Eye (tissue), 1 donor: ENCODE measurements at regions not wholly inside any gene's neighbourhood (a gene's known extent, or its start where the extent isn't known, plus 50 kb on each side); places are given as distances from the start of the nearest gene placed in this dataset.
"Not testable (repeated sequence)": the region's sequence is repeated elsewhere in the genome, so short reads cannot be mapped to it uniquely, and the experiment has no call there.

Experiments used
- DNase-seq: peaks from one replicate; pipeline ENCODE4 v3.0.0-alpha.2; 2015

GRCh38 chr9:88280816-88281382, 107.3 kb upstream of the SPIN1 start:
- DNase-seq: peak; percentile 55

DNA sequence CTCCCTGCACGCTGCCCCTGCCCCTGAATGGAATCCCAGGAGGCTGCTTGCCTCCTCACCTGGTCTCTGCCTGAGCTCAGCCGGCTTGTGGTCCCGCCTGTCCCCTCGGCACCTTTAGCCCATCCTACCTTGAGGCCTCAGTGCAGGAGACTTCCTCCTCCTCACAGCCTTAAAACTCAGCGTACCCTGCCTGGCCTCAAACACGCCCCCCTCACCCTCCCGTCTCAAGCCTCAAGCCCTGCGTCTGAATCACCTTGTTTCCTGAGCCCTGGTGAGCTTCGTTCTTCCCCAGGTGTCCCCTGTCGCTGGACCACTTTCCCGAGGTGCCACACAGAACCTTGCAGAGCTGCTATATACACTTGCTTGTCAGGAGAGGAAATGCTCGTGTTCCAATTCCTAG, 110.2 kb upstream of the SPIN1 start:
- DNase-seq: no peak

- no peak for DNase-seq
Measured at GRCh38 chr9:88274078-88274477, 114.2 kb upstream of the SPIN1 start.

DNA sequence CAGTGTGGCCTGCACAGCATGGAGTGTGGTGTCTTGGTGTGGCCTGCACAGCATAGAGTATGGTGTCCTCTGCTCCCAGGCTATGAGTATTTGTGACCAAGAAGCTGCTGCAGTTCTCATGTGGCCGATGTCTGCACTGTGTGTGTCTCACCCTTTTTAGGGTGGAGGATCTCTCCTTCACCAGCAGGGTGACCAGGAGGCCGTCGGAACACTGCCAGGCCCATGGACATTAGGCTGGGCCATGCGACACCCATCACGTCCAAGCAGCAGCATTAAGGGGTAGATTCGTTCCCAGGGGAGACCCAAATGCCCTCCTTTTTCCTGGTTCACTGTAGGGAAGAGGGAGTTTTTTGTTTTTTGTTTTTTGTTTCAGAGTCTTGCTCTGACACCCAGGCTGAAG, 115.3 kb upstream of the SPIN1 start:
- DNase-seq: no peak

- DNase-seq: no peak
Measured at GRCh38 chr9:88270413-88270812, 117.8 kb upstream of the SPIN1 start.

DNA sequence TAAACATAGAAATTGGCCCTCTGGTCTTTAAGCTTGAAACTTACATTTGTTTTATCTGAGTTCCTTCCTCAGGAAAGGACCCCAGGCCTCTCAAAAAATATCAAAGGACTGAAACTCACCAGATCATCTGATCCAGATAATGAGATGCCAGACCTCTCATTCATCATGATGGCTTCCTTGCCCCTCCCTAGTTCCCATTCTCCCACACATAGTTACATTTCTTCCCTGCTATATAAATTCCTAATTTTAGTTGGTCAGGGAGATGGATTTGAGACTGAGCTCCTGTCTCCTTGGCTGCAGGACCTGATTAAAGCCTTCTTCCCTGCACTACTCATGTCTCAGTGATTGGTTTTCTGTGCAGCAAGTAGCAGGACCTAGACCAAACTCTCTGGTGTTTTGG, 119.4 kb upstream of the SPIN1 start:
- DNase-seq: no peak

DNA sequence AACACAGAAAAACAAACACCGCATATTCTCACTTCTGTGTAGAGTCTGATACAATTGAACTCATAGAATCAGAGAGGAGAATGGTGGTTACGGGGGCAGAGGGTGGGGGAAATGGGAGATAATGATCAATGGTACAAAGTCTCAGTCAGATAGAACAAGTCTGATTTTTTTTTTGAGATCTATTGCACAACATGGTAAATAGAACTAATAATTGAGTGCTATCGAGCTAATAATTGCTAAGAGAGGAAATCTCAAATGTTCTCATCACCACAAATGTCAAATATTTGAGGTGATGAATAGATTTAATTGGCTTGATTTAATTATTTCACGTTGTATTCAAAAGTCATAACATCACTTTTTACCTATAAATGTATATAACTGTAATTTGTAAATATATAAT, 121.0 kb upstream of the SPIN1 start:
- no peak for DNase-seq

GRCh38 chr9:88266416-88266815, 121.8 kb upstream of the SPIN1 start:
- no peak for DNase-seq

GRCh38 chr9:88259001-88259400, 120.7 kb upstream of the SPATA31C2 start:
- no peak for DNase-seq

GRCh38 chr9:88258601-88259000, 120.3 kb upstream of the SPATA31C2 start:
- peak; percentile 24 for DNase-seq

DNA sequence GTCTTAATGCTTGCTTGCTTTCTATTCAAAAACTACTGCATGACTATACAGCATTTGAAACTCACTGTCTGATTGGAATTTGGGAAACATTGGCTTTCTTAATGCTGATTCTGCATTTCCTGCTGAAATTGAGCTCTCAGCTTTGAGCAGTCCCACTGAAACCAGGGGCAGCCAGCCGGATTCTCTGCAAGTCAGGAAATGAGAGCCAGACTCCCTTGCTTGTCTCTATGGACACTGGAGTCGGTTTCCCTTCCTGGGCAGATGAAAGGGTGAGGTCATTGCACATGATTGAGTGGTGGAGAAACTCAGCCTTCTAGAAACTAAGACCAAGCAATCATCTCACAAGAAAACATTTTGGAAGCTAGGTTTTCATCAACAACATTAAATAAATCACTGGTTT, 119.7 kb upstream of the SPATA31C2 start:
- DNase-seq: peak; percentile 86

DNA sequence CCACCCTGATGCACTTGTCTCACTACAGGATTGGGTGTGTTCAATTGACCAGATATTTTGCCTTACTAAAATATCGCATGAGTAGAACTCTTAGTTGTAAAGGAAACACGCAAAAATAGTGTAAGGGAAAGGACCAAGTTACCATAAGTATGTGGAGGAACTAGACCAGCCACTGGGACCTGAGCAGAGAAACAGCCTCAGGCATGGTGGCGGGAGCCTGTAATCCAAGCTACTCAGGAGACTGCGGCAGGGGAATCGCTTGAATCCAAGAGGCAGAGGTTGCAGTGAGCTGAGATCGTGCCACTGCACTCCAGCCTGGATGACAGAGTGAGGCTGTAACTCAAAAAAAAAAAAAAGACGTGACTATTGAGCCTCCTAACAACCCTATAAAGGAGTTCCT, 117.9 kb upstream of the SPATA31C2 start:
- DNase-seq: no peak

- DNase-seq: not testable (repeated sequence)
Measured at GRCh38 chr9:88255806-88256205, 117.5 kb upstream of the SPATA31C2 start.

DNA sequence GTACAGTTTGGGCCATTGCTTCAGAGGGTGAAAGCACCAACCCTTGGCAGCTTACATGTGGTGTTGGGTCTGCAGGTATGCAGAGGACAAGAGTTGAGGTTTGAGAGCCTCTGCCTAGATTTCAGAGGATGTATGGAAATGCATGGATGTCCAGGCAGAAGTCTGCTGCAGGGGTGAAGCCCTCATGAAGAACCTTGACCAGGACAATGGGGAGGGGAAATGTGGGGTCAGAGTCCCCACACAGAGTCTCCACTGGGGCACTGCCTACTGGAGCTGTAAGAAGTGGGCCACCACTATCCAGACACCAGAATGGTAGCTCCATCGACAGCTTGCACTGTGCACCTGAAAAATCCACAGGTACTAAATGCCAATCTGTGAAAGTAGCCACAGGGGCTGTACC, 113.6 kb upstream of the SPATA31C2 start:
- DNase-seq: no peak

DNA sequence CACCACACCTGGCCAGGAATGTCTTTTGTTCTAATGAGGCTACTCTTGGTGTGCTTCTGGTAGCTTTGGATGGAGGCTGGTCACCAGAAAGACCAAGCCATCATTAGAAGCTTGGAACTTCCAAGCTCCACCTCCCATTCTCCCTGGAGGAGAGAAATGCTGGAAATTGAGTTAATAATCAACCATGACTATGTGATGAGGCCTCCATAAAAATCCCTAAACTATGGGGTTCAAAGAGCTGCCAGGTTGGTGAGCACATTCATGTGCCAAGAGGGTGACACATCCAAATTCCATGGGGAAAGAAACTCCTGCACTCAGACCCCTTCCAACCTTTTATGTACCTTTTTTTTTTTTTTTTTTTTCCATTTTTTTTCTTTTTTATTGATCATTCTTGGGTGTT, 105.5 kb upstream of the SPATA31C2 start:
- DNase-seq: no peak

DNA sequence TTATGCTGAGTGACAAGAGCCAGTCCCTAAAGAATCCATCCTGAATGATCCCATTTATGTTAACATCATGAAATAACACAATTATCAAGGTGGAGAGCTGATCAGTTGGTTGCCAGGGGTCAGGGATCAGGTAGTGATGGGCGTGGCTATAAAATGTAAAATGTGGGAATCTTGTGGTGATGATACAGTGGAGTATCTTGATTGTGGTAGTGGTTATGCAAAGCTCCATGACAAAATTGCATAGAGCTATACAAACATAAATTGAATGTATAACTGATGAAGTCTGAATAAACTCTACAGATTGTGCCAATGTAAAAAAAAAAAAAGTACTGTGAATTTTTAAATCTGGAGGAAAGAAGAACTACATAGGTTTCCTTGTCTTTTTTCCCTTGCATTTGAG, 104.6 kb upstream of the SPATA31C2 start:
- DNase-seq: no peak

GRCh38 chr9:88237991-88238571, 99.8 kb upstream of the SPATA31C2 start:
- DNase-seq: no peak

GRCh38 chr9:88237479-88237961, 99.2 kb upstream of the SPATA31C2 start:
- DNase-seq: peak; percentile 55

GRCh38 chr9:88236511-88237478, 98.5 kb upstream of the SPATA31C2 start:
- peak; percentile 29 for DNase-seq

DNA sequence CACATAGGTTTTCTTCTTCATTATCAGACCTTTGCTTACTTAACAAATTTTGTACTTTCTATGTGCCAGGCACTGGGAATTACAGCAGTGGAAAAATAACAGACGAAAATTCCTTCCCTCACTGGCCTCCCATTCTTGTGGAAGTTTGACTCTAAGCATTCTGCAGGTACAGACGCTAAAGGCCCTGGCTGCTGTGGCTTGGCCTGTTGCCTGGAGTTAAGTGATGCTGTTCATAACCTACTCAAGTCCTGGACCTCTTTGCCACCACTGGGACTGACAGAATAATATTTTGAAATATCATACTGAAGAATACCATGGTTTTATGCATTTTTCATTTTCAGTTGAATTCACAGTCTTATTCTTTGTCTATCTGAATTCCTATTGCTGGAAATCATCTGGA, 97.3 kb upstream of the SPATA31C2 start:
- DNase-seq: no peak

GRCh38 chr9:88234114-88234513, 95.8 kb upstream of the SPATA31C2 start:
- DNase-seq: peak; percentile 24

GRCh38 chr9:88233091-88233490, 94.8 kb upstream of the SPATA31C2 start:
- no peak for DNase-seq

GRCh38 chr9:88230612-88231011, 92.3 kb upstream of the SPATA31C2 start:
- DNase-seq: no peak

DNA sequence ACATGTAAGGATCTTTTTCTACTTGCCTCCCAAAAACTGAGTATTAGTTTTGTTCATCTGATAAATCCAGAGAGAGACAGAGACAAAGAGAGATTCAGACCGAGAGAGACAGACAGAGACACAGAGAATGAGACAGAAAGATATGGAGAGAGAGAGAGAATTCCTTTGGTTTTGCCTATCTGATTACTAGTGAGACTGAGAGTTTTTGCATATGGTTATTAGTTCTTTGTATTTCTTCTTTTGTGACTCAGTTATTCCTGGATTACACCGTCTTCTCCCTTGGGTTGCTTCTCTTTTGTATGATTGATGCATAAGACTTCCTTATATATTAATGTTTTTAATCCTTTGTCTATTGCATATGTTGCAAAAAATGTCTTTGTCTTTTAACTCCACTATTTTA, 91.2 kb upstream of the SPATA31C2 start:
- DNase-seq: no peak
